DND-41 (cell line): ENCODE measurements at regions not wholly inside any gene's neighbourhood (a gene's known extent, or its start where the extent isn't known, plus 50 kb on each side); places are given as distances from the start of the nearest gene placed in this dataset.

Source experiments
- EZH2 ChIP-seq: IDR thresholded peaks from 3 replicates; pipeline ENCODE4 v1.6.1; 2012; ENCODE audit warnings: borderline replicate concordance, low read depth, mild to moderate bottlenecking, moderate library complexity, low read length, inconsistent platforms; ENCODE audit not compliant: severe bottlenecking
- TF ChIP-seq, protein P1 (sequence below): IDR thresholded peaks from 2 replicates; pipeline ENCODE4 v1.5.1; 2012; ENCODE audit warnings: borderline replicate concordance, low read length, moderate library complexity, mild to moderate bottlenecking; ENCODE audit not compliant: poor library complexity, severe bottlenecking; ENCODE audit errors: extremely low read depth

GRCh38 chr13:87311165-87311564 is 360.0 kb upstream of the SLITRK5 start:
- TF ChIP-seq, protein P1, sequence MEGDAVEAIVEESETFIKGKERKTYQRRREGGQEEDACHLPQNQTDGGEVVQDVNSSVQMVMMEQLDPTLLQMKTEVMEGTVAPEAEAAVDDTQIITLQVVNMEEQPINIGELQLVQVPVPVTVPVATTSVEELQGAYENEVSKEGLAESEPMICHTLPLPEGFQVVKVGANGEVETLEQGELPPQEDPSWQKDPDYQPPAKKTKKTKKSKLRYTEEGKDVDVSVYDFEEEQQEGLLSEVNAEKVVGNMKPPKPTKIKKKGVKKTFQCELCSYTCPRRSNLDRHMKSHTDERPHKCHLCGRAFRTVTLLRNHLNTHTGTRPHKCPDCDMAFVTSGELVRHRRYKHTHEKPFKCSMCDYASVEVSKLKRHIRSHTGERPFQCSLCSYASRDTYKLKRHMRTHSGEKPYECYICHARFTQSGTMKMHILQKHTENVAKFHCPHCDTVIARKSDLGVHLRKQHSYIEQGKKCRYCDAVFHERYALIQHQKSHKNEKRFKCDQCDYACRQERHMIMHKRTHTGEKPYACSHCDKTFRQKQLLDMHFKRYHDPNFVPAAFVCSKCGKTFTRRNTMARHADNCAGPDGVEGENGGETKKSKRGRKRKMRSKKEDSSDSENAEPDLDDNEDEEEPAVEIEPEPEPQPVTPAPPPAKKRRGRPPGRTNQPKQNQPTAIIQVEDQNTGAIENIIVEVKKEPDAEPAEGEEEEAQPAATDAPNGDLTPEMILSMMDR: no peak
- TF ChIP-seq EZH2: no peak
